ENCODE measurements at regions not wholly inside any gene's neighbourhood (a gene's known extent, or its start where the extent isn't known, plus 50 kb on each side); places are given as distances from the start of the nearest gene placed in this dataset.

GRCh38 chr6:40909811-40910210, 129.2 kb downstream of the UNC5CL start:
- no peak for DNase-seq (ENCODE audit: low spot score)

DNA sequence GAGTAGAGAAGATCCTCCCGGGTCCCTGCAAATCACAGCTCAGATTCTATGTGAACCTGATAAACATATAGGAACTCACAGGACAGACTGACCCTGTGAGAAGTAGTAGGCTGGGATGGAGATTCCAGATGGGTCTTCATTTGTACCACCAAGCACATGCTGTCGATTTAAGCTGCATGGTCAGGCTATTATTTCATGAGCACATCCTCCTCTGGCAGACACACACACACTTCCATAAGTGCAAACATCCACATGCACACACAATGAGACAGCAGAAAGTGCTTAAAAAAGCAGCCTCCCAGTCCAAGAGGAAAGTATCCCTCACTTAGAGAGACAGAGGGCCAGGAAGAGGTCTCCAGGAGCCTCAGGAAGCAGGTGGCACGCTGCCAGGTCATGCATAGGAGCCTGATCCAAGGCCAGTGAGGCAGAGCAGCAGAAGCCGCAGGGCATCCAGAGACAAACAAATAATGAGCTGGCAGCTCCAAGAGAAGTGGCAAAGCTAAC, 131.8 kb downstream of the UNC5CL start:
- no peak for DNase-seq (ENCODE audit: low spot score)

GRCh38 chr6:40906759-40907158, 132.3 kb downstream of the UNC5CL start:
- no peak for DNase-seq (ENCODE audit: low spot score)

DNA sequence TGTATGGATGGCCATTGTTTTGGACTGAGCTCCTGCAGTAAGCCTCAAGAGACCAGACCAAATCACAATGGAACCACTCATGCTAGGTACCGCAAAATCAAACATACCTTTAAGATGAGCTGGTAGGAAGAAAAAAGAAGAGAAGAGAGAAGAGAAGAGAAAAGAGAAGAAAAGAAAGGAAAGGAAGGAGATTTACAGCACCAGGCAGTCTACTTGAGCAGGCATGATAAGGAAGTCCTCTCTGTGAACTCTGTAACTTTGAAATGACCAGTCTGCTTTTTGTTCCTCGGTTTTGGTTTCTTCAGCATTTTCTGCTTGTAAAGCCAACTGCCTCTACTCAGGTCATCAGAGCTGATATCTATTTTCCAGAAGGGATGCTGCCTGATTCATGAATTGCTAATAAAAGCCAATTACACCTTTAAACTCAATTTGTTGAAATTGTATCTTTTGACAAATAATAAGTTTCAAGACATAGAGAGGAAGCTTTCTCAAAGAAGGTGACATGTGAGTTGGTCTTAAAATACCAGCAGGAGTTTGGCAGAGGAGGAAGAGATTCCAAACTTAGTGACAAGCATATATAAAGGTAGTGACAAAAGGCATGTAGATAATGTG, 134.3 kb downstream of the UNC5CL start:
- no peak for DNase-seq (ENCODE audit: low spot score)

GRCh38 chr6:40903456-40903855, 135.6 kb downstream of the UNC5CL start:
- DNase-seq (ENCODE audit: low spot score), result no peak

DNA sequence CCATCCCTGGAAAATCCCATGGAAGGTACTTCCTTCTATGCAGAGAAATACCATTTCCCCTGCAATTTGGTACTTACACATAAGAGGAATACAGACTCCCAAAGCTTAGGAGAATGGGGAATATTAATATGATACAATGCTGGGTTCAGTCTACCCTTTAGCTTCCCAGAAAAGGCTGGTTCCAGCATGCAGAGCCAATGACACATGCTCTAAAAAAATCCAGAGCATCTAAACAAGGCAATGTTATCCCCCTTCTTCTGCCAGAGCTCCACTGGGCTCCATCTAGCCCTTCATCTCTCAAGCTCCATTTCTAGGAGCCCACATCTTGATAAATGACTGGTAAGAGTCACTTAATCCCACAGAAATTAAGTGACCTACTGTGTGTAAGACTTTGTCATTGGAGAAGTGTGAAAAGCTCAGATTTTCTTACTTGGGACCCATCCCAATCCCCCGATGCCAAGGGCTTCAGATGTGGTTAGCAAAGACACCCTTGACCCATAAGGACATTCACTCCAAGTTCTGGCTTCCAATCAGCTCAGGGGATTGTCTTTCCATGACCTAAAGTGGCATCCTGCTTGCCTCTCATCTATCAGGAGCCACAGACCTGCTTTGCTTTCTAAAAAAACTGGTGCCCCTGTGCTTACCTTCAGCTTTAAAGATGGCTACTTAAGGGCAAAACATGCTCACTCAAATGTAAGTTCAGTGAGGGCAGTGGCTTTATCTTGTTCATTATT, 137.5 kb downstream of the UNC5CL start:
- no peak for DNase-seq (ENCODE audit: low spot score)

DNA sequence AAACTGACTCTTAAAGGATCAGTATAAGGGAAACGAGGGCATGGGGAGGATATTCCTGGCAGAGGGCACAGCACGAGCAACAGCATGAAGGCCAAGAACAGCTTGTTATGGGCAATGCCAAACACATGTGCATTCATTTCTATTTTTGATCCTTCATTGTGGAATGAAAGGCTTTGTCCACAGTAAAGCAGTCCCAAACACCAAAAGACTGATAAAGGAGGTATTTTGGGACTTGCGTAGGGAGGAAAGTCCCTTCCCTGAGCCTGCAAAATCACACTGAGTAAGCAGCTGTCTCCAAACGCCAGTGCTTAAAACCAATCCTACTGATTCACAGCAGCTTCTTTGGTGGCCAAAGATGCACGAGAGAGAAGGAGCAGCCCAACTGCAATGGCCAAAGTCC, 138.2 kb downstream of the UNC5CL start:
- DNase-seq (ENCODE audit: low spot score), result no peak

DNA sequence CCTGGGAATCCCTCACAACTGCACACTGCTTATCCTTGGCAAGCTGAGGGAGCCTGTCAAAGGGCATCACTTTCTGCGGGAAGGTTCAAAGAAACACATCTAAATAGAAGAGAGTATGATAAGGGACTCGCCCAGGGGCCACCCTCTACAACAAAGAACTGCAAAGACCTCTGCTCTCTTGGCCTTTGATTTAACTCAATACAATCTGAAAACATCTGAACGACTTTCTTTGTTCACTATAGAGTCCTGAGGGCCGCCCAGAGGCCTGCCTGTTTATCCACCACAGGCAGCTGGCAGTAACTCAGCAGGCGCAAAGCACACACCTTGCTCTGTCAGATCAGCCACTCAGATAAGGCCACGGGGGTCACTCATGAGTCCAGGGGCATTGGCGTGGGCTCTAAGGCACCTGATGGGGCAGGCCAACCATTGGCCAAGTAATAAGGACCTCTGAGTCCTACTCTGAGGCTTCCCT, 139.3 kb downstream of the UNC5CL start:
- DNase-seq (ENCODE audit: low spot score), result no peak

DNA sequence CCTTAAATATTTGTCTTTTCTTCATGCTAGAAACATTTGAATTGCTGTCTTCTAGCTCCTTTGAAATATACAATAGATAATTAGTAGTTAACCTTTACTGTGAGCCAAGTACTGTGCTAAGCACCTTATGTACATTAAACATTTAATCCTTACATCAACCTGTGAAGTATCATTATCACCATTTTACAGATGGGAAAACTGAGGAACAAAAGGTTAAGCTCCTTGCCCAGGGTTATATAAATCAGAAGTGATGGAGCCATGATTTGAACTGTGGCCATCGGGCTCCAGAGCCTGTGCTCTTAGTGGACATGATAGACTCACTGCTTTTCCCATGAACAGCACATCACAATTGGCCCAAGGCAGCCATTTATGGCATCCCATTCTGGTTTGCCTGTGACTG, 140.9 kb downstream of the UNC5CL start:
- DNase-seq (ENCODE audit: low spot score), result no peak

DNA sequence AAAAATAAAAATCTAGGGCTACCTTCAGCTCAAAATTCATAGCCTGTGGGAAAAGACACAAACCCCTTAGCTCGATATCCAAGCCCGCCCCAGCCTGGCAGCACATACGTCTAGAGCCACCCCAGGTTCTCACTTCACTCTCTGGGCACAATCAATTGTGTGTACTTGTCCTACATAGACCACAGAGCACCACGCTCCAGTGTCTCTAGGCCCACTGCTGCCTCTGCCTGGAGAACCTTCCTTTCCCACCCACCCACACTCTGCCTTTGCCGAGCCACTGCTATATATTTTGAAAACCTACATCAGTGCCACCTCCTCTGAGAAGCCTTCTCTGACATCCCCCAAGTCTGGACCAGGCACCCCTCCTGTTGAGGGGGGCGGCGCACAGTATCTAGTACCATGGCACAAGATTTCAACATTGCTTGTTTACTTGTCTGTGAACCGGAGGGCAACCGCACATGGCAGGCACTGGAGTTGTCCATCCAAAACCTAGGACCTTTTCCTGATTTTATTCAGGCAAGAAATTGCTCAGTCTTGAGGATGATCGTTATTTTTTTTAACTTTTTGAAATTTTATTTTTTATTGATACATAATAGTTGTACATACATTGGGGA, 141.5 kb downstream of the UNC5CL start:
- DNase-seq (ENCODE audit: low spot score), result no peak

GRCh38 chr6:40896696-40897095, 142.3 kb downstream of the UNC5CL start:
- no peak for DNase-seq (ENCODE audit: low spot score)

- DNase-seq (ENCODE audit: low spot score), result peak; percentile 81
Observed at GRCh38 chr6:40894962-40895799, 143.8 kb downstream of the UNC5CL start.

- DNase-seq (ENCODE audit: low spot score), result no peak
Observed at GRCh38 chr6:40893021-40893420, 146.0 kb downstream of the UNC5CL start.

GRCh38 chr6:40892223-40892622, 146.8 kb downstream of the UNC5CL start:
- DNase-seq (ENCODE audit: low spot score), result no peak

DNA sequence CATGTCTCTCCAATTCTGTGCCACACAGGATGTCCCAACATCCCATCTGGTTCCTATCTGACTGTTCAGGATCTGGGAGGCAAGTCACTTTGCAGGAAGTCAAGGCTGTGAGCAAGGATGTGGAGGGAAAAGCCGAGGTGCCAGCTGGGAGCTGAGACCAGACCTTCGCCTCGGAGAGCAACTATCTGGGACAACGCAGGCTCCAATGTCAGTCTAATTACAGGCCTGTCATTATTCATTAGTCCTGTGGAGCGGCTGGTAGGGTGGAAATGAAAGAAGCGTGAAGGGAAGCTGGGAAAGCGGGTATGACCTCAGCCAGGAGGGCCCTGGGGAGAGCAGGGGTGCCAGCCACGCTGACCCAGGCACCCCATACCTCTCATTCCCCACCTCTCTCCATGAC, 147.3 kb downstream of the UNC5CL start:
- no peak for DNase-seq (ENCODE audit: low spot score)

- DNase-seq (ENCODE audit: low spot score), result no peak
Observed at GRCh38 chr6:40891131-40891530, 147.9 kb downstream of the UNC5CL start.

DNA sequence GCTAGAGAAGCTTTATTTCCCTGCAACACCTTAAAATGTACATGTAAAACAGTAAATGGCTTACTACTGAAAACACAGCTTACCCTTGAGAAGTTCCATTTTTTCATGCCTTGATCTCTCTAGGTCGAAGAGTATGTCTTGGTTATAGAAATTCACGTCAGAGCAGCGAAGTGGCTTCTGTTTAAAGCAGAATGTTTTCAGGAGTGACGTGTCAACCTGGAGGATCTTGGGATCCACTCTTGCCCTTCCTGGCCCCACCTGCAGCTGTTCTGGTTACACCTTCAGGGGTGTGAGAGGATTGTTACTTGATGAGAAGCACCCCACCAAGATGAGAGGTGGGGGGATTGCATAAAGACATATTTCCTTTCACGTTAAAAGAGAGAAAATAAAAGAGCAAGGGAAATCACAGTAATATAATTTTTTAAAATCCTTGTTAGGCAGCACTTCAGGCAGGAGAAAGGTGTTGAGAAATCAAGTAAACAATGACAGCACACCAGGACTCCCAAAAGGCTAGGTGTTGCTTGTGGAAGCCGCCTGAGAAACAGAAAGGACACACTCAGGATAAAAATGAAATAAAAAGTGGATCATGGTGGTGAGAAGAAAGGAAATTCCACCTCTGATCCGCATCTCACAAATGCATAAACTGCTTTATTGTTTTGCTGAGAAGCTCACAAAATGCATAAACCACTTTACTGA, 149.7 kb downstream of the UNC5CL start:
- no peak for DNase-seq (ENCODE audit: low spot score)

DNA sequence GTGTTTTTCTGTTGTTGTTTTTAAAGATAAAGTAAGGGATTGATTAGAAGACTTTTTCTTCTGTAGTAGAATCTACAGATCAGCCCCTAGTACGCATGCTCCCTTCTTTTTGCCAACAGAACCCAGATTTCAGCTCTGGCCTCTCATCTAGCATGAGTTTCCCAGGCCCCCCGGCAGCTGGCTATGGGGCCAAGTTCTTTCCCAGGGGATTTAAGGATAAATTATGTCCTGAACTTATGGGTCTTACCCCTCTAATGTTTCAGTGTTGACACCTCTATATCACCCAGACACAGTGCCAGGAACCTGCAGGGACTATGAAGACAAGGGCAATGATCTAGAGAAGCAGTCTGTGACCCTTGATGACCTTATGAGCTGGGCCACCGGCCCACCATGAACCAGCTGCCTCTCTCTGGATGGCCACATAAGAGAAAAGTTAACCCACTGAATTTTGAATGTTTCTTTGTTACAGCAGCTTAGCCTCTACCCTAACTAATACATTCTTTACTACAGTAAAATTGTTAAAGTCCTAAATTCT, 150.5 kb downstream of the UNC5CL start:
- DNase-seq (ENCODE audit: low spot score), result no peak

DNA sequence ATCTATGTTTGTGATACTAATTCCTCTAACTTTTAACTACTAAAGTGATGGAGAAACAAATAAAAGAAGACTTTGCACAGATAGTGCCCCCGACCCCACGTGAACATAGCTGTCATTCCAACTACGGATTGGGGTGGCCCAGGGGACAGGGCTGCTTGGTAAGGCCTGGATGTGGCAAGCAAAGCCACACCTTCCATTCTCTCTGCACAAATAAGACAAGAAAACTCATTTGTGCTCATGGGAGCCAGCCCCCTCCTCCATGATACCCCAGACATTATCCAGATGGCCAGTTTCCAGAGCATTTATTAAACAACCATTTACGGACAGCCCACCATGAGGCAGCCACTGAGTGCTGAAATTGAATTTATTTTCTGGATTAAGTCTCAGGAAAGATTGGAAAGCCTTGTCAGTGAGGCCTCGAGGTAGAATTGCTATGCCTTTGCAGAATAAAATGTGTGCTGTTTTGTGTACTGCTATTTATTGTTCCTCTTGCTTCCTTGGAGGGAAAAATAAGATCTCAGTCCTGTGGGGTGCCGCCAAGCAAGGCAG, 151.2 kb downstream of the UNC5CL start:
- DNase-seq (ENCODE audit: low spot score), result no peak

- DNase-seq (ENCODE audit: low spot score), result no peak
Observed at GRCh38 chr6:40887079-40887791, 151.8 kb downstream of the UNC5CL start.

All from hepatic stellate cell (primary cell).